Body of pancreas (tissue), 4 donors: ENCODE measurements at regions not wholly inside any gene's neighbourhood (a gene's known extent, or its start where the extent isn't known, plus 50 kb on each side); places are given as distances from the start of the nearest gene placed in this dataset.

ENCODE experiments used
- ATAC-seq: fragments of 150-250 bp; one replicate; pipeline ENCODE4 v1.9.1; 2016
- DNase-seq, 4 donors: peaks; one replicate each; pipeline ENCODE4 v3.0.0-alpha.2; 2019
- H3K27ac ChIP-seq, 4 donors: fragments of 200-600 bp; sonication (generic); 1 replicate in 3 of 4; 2 replicates in 1 of 4; pipeline versions ENCODE4 v1.5.1 to v1.6.1; 2016 to 2019; ENCODE audit warnings: mild to moderate bottlenecking in 1 of 4, mixed read lengths in 1 of 4, moderate library complexity in 1 of 4
- H3K27me3 ChIP-seq, 2 donors: fragments of 200-600 bp; sonication (generic); one replicate each; pipeline ENCODE4 v1.6.0; 2016; ENCODE audit warnings: mild to moderate bottlenecking in 1 of 2
- H3K36me3 ChIP-seq, 2 donors: fragments of 200-600 bp; sonication (generic); replicated peaks in 1 of 2; 2 replicates each; pipeline ENCODE4 v1.5.1; 2016; ENCODE audit warnings: low read depth in 2 of 2; ENCODE audit not compliant: insufficient read depth in 1 of 2
- H3K4me1 ChIP-seq: fragments of 200-600 bp; sonication (generic); one replicate; pipeline ENCODE4 v1.6.0; 2016
- H3K4me3 ChIP-seq, 2 donors: fragments of 200-600 bp; sonication (generic); 1 replicate in 1 of 2; 2 replicates in 1 of 2; pipeline ENCODE4 v1.5.1; 2016 to 2019
- H3K9me3 ChIP-seq, 3 donors: fragments of 200-600 bp; sonication (generic); 1 replicate in 2 of 3; 2 replicates in 1 of 3; pipeline ENCODE4 v1.5.1; 2016
- POLR2A ChIP-seq, 3 donors: fragments of 450-650 bp; IDR thresholded peaks; one replicate each; pipeline ENCODE4 v1.6.1; 2016; ENCODE audit warnings: antibody characterized with exemption in 3 of 3, mild to moderate bottlenecking in 2 of 3
- WGBS, 2 donors: methylation state at CpG; one replicate each; pipeline ENCODE4 v1.1.5; 2017; 5-methylcytosine and 5-hydroxymethylcytosine counted together
- intact Hi-C: fragments of 100-400 bp; cut with DNase I; formaldehyde crosslinking; loops from one replicate; pipeline ENCODE4 v1.15.1; 2023
- TF ChIP-seq, protein P1 (sequence below), 7 experiments: fragments of 450-650 bp in 4 of 7; fragments of 200-600 bp in 3 of 7; sonication (generic) in 3 of 7; IDR thresholded peaks; one replicate each; pipeline ENCODE4 v1.5.1; 2016 to 2019; ENCODE audit warnings: antibody characterized with exemption in 7 of 7

- DNase-seq (no peak), ATAC-seq (peak; percentile 34)
- Histone ChIP-seq H3K4me3 (no peak overlapping the region), H3K4me1 (peaks cover 21% of the 10 kb centered on the region), H3K9me3 (no peaks in the 10 kb centered on the region), H3K36me3 (no peaks in the 10 kb centered on the region), H3K27me3 (no peaks in the 10 kb centered on the region), H3K27ac (no peak overlapping the region)
- intact Hi-C loops, result no loop called here
- TF ChIP-seq POLR2A (IDR thresholded peaks at IDR 0.05), result no peak
- TF ChIP-seq, protein P1, sequence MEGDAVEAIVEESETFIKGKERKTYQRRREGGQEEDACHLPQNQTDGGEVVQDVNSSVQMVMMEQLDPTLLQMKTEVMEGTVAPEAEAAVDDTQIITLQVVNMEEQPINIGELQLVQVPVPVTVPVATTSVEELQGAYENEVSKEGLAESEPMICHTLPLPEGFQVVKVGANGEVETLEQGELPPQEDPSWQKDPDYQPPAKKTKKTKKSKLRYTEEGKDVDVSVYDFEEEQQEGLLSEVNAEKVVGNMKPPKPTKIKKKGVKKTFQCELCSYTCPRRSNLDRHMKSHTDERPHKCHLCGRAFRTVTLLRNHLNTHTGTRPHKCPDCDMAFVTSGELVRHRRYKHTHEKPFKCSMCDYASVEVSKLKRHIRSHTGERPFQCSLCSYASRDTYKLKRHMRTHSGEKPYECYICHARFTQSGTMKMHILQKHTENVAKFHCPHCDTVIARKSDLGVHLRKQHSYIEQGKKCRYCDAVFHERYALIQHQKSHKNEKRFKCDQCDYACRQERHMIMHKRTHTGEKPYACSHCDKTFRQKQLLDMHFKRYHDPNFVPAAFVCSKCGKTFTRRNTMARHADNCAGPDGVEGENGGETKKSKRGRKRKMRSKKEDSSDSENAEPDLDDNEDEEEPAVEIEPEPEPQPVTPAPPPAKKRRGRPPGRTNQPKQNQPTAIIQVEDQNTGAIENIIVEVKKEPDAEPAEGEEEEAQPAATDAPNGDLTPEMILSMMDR (IDR thresholded peaks at IDR 0.05), result no peak
- WGBS, 2 donors, result 42 to 54% methylated on average over 5 of the region's 5 CpGs
Measured at GRCh38 chrX:134716620-134717012, 58.3 kb upstream of the PLAC1 start.

GRCh38 chrX:134715930-134716619 is 57.8 kb upstream of the PLAC1 start:
- intact Hi-C loops, result no loop called here
- peak; percentile 26 to 64 (median 48) for DNase-seq
- 70 to 100% methylated on average over 3 to 4 of the region's 5 CpGs for WGBS, 2 donors
- Histone ChIP-seq H3K36me3 (no peaks in the 10 kb centered on the region), H3K4me3 (no peak overlapping the region), H3K9me3 (no peaks in the 10 kb centered on the region), H3K27me3 (no peaks in the 10 kb centered on the region), H3K27ac (no peak overlapping the region), H3K4me1 (peaks cover 21% of the 10 kb centered on the region)
- TF ChIP-seq, protein P1 (IDR thresholded peaks at IDR 0.05), result no peak
- TF ChIP-seq POLR2A (IDR thresholded peaks at IDR 0.05), result no peak
- ATAC-seq, result peak; percentile 77

DNA sequence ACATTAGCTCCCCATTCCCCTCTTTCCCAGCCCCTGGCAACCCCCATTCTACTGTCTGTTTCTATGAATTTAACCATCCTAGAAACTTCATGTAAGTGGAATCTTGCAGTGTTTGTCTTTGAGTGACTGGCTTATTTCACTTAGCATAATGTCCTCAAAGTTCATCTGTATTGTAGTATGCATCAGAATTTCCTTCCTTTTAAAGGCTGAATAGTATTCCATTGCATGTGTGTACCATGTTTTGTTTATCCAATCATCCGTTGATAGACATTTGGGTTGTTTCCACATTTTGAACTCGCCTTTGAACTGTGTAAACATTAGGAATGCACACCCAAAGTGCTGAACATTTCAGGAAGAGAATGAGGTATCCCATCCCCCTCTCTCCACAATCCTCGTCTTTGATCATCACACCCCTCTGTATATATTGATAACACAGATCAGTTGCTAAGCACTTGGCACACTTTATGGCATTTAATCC is 56.4 kb upstream of the PLAC1 start:
- intact Hi-C loops, result no loop called here
- Histone ChIP-seq H3K27me3 (no peaks in the 10 kb centered on the region), H3K4me3 (no peak overlapping the region), H3K27ac (no peak overlapping the region), H3K9me3 (no peaks in the 10 kb centered on the region), H3K36me3 (no peaks in the 10 kb centered on the region), H3K4me1 (peaks cover 21% of the 10 kb centered on the region)
- 58% methylated on average over 3 of the region's 3 CpGs for WGBS, 2 donors
- ATAC-seq (no peak), DNase-seq (no peak)
- TF ChIP-seq POLR2A (IDR thresholded peaks at IDR 0.05), result no peak

- WGBS, 2 donors, result 80% methylated on average over 3 to 5 of the region's 10 CpGs
- Histone ChIP-seq H3K27me3 (no peaks in the 10 kb centered on the region), H3K36me3 (no peaks in the 10 kb centered on the region), H3K27ac (no peak overlapping the region), H3K4me3 (no peak overlapping the region), H3K9me3 (no peaks in the 10 kb centered on the region), H3K4me1 (peaks cover 18% of the 10 kb centered on the region)
- DNase-seq (no peak), ATAC-seq (no peak)
- intact Hi-C loops, result no loop called here
- no peak for TF ChIP-seq POLR2A (IDR thresholded peaks at IDR 0.05)
- TF ChIP-seq, protein P1 (IDR thresholded peaks at IDR 0.05), result no peak
Measured at GRCh38 chrX:134713618-134714107, 55.4 kb upstream of the PLAC1 start.

DNA sequence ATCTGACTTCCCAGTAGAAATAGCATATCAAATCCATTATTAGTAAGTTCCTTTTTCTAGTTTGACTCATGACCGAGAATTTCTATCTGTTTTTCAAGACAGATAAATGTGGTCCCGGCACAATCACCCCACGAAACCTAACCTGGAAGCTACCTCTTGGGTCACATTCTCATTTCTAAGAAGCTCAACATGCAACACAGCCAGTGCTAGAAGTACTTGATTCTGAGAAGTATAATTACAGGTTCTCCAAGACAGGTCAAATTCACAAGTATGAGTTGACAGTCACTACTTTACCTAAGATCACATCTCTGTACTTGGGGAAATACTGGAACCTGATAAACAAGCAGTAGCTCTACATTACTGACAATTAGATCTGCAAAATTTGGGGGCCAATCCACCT is 54.0 kb upstream of the PLAC1 start:
- no peaks in the 10 kb centered on the region for H3K27me3 ChIP-seq
- peaks cover 12% of the 10 kb centered on the region for H3K4me1 ChIP-seq
- H3K27ac ChIP-seq, result no peak overlapping the region
- no peak overlapping the region for H3K4me3 ChIP-seq
- intact Hi-C loops, result no loop called here
- H3K36me3 ChIP-seq, result no peaks in the 10 kb centered on the region
- TF ChIP-seq, protein P1 (IDR thresholded peaks at IDR 0.05), result no peak
- no peak for TF ChIP-seq POLR2A (IDR thresholded peaks at IDR 0.05)
- 67 to 81% methylated on average over 3 of the region's 3 CpGs for WGBS, 2 donors
- ATAC-seq (no peak), DNase-seq (no peak)
- no peaks in the 10 kb centered on the region for H3K9me3 ChIP-seq
